ENCODE measurements at regions not wholly inside any gene's neighbourhood (a gene's known extent, or its start where the extent isn't known, plus 50 kb on each side); places are given as distances from the start of the nearest gene placed in this dataset.

DNA sequence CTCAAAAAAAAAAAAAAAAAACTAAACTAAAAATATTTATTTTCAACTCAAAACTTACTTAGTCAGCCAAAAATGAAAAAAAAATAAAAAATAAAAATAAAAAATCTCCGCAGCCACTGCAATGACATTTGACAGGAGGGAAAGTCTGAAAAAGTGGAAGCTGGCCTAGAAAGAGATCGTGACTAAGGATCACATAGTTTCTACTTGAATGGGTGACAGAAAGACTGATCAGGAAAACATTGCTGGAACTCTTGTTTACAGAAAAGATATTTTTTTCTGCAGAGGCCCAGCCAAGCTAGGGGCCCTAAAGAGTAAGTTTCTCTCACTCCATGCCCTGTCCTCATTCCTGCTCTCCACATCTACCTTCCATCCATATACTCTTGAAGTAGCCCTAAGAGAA is 92.8 kb upstream of the KCND2 start:
- TF ChIP-seq POLR2A (IDR thresholded peaks at IDR 0.05; ENCODE audit: low read depth, low read length) (no peak), TAF1 (IDR thresholded peaks at IDR 0.05; ENCODE audit: borderline replicate concordance, low read depth, low read length) (no peak), POLR2AphosphoS5 (IDR thresholded peaks at IDR 0.05; ENCODE audit: low read depth, low read length) (no peak)

Data from GM12892 (cell line).